Esophagus muscularis mucosa (tissue), 4 donors: ENCODE measurements at regions not wholly inside any gene's neighbourhood (a gene's known extent, or its start where the extent isn't known, plus 50 kb on each side); places are given as distances from the start of the nearest gene placed in this dataset.

Experiments used
- DNase-seq: peaks from one replicate; pipeline ENCODE4 v3.0.0-alpha.2; 2017; ENCODE audit errors: extremely low spot score
- H3K27ac ChIP-seq, 4 donors: fragments of 200-600 bp; sonication (generic); replicated peaks in 1 of 4; 1 replicate in 3 of 4; 2 replicates in 1 of 4; pipeline ENCODE4 v1.5.1; 2016 to 2019; ENCODE audit warnings: mild to moderate bottlenecking in 1 of 4
- H3K27me3 ChIP-seq, 4 donors: fragments of 200-600 bp; sonication (generic); one replicate each; pipeline versions ENCODE4 v1.5.1 to v1.6.0; 2016 to 2019
- H3K36me3 ChIP-seq, 4 donors: fragments of 200-600 bp; sonication (generic); one replicate each; pipeline ENCODE4 v1.5.1; 2016 to 2019
- H3K4me1 ChIP-seq, 4 donors: fragments of 200-600 bp; sonication (generic); one replicate each; pipeline ENCODE4 v1.5.1; 2016 to 2019
- H3K4me3 ChIP-seq, 4 donors: fragments of 200-600 bp; sonication (generic); 1 replicate in 2 of 4; 2 replicates in 2 of 4; pipeline ENCODE4 v1.5.1; 2016 to 2019; ENCODE audit warnings: mild to moderate bottlenecking in 4 of 4, moderate library complexity in 1 of 4
- H3K9me3 ChIP-seq, 4 donors: fragments of 200-600 bp; sonication (generic); 1 replicate in 3 of 4; 2 replicates in 1 of 4; pipeline ENCODE4 v1.5.1; 2016 to 2019
- EP300 ChIP-seq: sonication (generic); formaldehyde crosslinking; IDR thresholded peaks from one replicate; pipeline ENCODE4 v1.6.1; 2017; ENCODE audit warnings: antibody characterized with exemption
- POLR2A ChIP-seq: fragments of 450-650 bp; IDR thresholded peaks from one replicate; pipeline ENCODE4 v1.6.1; 2017; ENCODE audit warnings: antibody characterized with exemption, moderate library complexity, mild to moderate bottlenecking, low read depth
- POLR2AphosphoS5 ChIP-seq, 2 donors: sonication (generic); formaldehyde crosslinking; IDR thresholded peaks; one replicate each; pipeline ENCODE4 v1.6.1; 2017; ENCODE audit warnings: antibody characterized with exemption in 2 of 2
- WGBS: methylation state at CpG from one replicate; pipeline ENCODE4 v1.1.5; 2018; 5-methylcytosine and 5-hydroxymethylcytosine counted together
- intact Hi-C: fragments of 100-400 bp; cut with DNase I; formaldehyde crosslinking; loops from one replicate; pipeline ENCODE4 v1.15.1; 2023
- small RNA-seq, 3 donors: library from RNA; depleted of rRNA; stranded (forward); fragments of <200 nt; gene quantifications; one replicate each; pipeline ENCODE3, GENCODE V24; 2016
- TF ChIP-seq, protein P1 (sequence below), 3 experiments: fragments of 200-600 bp in 2 of 3; fragments of 450-650 bp in 1 of 3; sonication (generic) in 2 of 3; IDR thresholded peaks; one replicate each; pipeline ENCODE4 v1.5.1; 2017 to 2019; ENCODE audit warnings: antibody characterized with exemption in 3 of 3, mild to moderate bottlenecking in 2 of 3, moderate library complexity in 1 of 3

DNA sequence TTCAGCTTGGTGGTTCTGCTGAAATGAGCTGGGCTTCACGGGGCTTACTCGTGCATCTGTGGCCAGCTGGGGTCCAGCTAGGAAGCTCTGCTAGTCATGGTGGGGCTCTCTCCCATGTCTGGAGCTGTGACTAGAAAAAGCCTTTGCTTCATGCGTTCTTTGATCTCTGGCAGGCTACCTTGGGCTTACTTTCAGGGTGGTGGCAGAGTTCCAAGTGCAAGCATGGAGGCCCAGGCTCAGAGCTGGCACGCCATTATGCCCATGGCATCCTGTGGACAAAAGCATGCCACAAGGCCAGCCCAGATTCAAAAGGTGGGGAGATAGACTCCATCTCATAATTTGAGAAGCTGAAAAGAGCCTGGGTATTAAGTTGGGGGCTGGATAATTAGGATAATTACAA is 55.4 kb upstream of the GBA3 start:
- Histone ChIP-seq H3K4me3 (no peak overlapping the region), H3K4me1 (no peaks in the 10 kb centered on the region), H3K9me3 (peaks cover 0 to 13% (median 5%) of the 10 kb centered on the region in 4 donors), H3K27me3 (peaks cover 0 to 10% (median 0%) of the 10 kb centered on the region in 4 donors), H3K27ac (no peak overlapping the region), H3K36me3 (no peaks in the 10 kb centered on the region)
- no peak for DNase-seq
- intact Hi-C loops: no loop called here
- 80% methylated on average over 4 of the region's 4 CpGs for WGBS
- TF ChIP-seq POLR2A (no peak), EP300 (no peak), POLR2AphosphoS5 (IDR thresholded peaks at IDR 0.05) (no peak)
- TF ChIP-seq, protein P1, sequence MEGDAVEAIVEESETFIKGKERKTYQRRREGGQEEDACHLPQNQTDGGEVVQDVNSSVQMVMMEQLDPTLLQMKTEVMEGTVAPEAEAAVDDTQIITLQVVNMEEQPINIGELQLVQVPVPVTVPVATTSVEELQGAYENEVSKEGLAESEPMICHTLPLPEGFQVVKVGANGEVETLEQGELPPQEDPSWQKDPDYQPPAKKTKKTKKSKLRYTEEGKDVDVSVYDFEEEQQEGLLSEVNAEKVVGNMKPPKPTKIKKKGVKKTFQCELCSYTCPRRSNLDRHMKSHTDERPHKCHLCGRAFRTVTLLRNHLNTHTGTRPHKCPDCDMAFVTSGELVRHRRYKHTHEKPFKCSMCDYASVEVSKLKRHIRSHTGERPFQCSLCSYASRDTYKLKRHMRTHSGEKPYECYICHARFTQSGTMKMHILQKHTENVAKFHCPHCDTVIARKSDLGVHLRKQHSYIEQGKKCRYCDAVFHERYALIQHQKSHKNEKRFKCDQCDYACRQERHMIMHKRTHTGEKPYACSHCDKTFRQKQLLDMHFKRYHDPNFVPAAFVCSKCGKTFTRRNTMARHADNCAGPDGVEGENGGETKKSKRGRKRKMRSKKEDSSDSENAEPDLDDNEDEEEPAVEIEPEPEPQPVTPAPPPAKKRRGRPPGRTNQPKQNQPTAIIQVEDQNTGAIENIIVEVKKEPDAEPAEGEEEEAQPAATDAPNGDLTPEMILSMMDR (IDR thresholded peaks at IDR 0.05): no peak

Small RNAs in the stretch of these regions (small RNA-seq; reads per million reads assigned to genes)
- 0 reads per million in 3 donors for gene AC098583.1
